Duodenal mucosa (tissue), 2 donors: ENCODE measurements at regions not wholly inside any gene's neighbourhood (a gene's known extent, or its start where the extent isn't known, plus 50 kb on each side); places are given as distances from the start of the nearest gene placed in this dataset.

Experiments
- H3K27ac ChIP-seq: one replicate; pipeline ENCODE4 v1.7.0; 2013; ENCODE audit warnings: low read depth, low read length
- H3K27me3 ChIP-seq, 2 donors: one replicate each; pipeline ENCODE4 v1.7.0; 2013; ENCODE audit warnings: low read length in 2 of 2, control low read depth in 1 of 2; ENCODE audit not compliant: insufficient read depth in 2 of 2, control insufficient read depth in 1 of 2
- H3K36me3 ChIP-seq, 2 donors: one replicate each; pipeline ENCODE4 v1.7.0; 2013; ENCODE audit warnings: low read length in 2 of 2, control low read depth in 1 of 2; ENCODE audit not compliant: insufficient read depth in 2 of 2, control insufficient read depth in 1 of 2
- H3K4me1 ChIP-seq, 2 donors: one replicate each; pipeline ENCODE4 v1.7.0; 2013; ENCODE audit warnings: low read length in 2 of 2, control low read depth in 1 of 2; ENCODE audit not compliant: insufficient read depth in 2 of 2, control insufficient read depth in 1 of 2
- H3K4me3 ChIP-seq, 2 donors: one replicate each; pipeline ENCODE4 v1.7.0; 2013; ENCODE audit warnings: low read length in 2 of 2, low read depth in 1 of 2
- H3K9ac ChIP-seq, 2 donors: one replicate each; pipeline ENCODE4 v1.7.0; 2013; ENCODE audit warnings: low read length in 2 of 2, low read depth in 1 of 2
- H3K9me3 ChIP-seq, 2 donors: one replicate each; pipeline ENCODE4 v1.7.0; 2013; ENCODE audit warnings: low read length in 2 of 2, control low read depth in 1 of 2; ENCODE audit not compliant: control insufficient read depth in 1 of 2

DNA sequence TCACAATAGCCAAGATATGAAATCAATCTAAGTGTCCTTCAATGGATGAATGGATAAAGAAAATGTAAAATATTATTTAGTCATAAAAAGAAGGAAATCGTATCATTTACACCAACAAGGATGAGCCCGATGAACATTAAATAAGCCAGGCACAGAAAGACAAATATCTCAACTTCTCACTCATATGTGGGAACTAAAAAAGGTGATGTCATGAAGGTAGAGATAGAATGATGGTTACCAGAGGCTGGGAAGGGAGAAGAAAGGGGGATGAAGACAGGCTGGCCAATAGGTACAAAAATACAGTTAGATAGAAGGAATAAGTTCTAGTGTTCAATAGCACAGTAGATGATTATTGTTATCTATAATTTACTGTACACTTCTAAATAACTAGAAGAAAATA is 94.9 kb upstream of the RAP1B start:
- Histone ChIP-seq H3K4me1 (no peaks in the 10 kb centered on the region), H3K27me3 (no peaks in the 10 kb centered on the region), H3K36me3 (no peaks in the 10 kb centered on the region), H3K9ac (no peak overlapping the region), H3K4me3 (no peak overlapping the region), H3K9me3 (no peaks in the 10 kb centered on the region), H3K27ac (no peak overlapping the region)

GRCh38 chr12:68521321-68521839 is 89.3 kb upstream of the RAP1B start:
- no peaks in the 10 kb centered on the region for H3K9me3 ChIP-seq
- no peaks in the 10 kb centered on the region for H3K36me3 ChIP-seq
- H3K4me1 ChIP-seq = no peaks in the 10 kb centered on the region
- H3K27ac ChIP-seq = no peak overlapping the region
- H3K27me3 ChIP-seq = no peaks in the 10 kb centered on the region
- no peak overlapping the region for H3K4me3 ChIP-seq
- H3K9ac ChIP-seq = no peak overlapping the region

DNA sequence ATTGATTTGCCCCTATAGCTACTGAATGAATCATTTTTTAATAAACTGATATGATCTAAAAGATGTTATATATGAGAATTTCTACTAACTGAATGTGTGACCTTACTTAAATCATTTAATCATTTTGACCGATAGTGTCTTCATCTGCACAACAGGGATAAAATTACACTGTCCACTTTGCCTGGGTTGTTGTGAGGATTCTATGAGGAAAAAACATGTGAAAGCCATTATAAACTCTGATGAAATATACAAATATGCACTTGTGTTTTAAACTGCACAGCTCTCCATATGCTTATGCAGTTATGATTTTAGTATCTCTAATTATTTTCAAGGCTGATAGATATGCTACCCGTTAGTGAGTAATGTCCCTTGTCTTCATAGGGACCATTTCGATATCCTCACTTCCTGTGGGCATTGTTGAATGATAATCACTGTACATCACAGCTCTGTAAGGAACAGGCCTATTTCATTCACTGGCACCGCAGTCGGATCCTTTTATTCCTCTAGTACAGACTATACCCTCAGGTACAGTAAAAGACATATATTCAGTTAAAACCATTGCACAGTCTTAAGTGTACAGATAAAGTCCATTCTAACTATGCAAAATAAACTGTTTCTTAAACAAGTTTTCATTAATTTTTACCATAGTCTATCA is 88.7 kb upstream of the RAP1B start:
- H3K27ac ChIP-seq = no peak overlapping the region

DNA sequence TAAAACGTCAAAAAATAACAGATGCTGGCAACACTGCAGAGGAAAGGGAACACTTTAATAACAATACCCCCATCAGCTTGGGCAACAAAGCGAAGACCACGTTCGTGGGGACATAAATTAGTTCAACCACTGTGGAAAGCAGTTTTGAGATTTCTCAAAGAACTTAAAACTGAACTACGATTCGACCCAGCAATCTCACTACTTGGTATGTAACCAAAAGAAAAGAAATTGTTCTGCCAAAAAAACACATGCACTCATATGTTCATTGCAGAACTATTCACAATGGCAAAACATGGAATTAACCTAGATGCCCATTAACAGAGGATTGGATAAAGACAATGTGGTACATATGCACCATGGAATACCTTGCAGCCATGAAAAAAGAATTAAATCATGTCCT is 81.2 kb upstream of the RAP1B start:
- Histone ChIP-seq H3K27ac (no peak overlapping the region), H3K9me3 (no peaks in the 10 kb centered on the region), H3K27me3 (no peaks in the 10 kb centered on the region), H3K36me3 (no peaks in the 10 kb centered on the region), H3K4me1 (no peaks in the 10 kb centered on the region), H3K4me3 (no peak overlapping the region), H3K9ac (no peak overlapping the region)

More for the DNA sequence above, 88.7 kb upstream of the RAP1B start:
- Histone ChIP-seq H3K9ac (no peak overlapping the region), H3K4me1 (no peaks in the 10 kb centered on the region), H3K9me3 (no peaks in the 10 kb centered on the region), H3K27me3 (no peaks in the 10 kb centered on the region), H3K36me3 (no peaks in the 10 kb centered on the region), H3K4me3 (no peak overlapping the region)

- no peak overlapping the region for H3K4me3 ChIP-seq
- H3K9ac ChIP-seq = no peak overlapping the region
- no peak overlapping the region for H3K27ac ChIP-seq
- H3K4me1 ChIP-seq = no peaks in the 10 kb centered on the region
- H3K9me3 ChIP-seq = no peaks in the 10 kb centered on the region
- no peaks in the 10 kb centered on the region for H3K27me3 ChIP-seq
- no peaks in the 10 kb centered on the region for H3K36me3 ChIP-seq
Observed at GRCh38 chr12:68529869-68530268, 80.8 kb upstream of the RAP1B start.

DNA sequence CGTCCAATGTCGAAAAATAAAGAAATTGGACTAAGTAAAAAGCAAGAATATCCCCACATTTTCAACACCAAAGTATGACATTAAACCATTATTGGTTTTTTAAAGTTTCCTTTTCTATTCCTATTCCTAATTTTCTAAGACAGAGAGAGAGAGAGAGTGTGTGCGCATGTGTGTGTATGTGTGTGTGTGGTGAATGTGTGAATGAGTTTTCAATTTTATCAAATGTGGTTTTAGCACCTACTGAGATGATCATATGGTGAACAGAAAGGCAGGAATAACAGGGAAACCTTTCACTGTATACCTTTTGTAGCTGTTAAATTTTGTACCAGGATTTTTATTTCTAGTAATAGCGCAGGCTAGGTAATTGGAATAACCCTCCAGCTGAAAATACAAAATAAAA is 80.4 kb upstream of the RAP1B start:
- H3K4me1 ChIP-seq = no peaks in the 10 kb centered on the region
- H3K36me3 ChIP-seq = no peaks in the 10 kb centered on the region
- no peaks in the 10 kb centered on the region for H3K9me3 ChIP-seq
- H3K27ac ChIP-seq = no peak overlapping the region
- H3K27me3 ChIP-seq = no peaks in the 10 kb centered on the region
- H3K4me3 ChIP-seq = no peak overlapping the region
- no peak overlapping the region for H3K9ac ChIP-seq

DNA sequence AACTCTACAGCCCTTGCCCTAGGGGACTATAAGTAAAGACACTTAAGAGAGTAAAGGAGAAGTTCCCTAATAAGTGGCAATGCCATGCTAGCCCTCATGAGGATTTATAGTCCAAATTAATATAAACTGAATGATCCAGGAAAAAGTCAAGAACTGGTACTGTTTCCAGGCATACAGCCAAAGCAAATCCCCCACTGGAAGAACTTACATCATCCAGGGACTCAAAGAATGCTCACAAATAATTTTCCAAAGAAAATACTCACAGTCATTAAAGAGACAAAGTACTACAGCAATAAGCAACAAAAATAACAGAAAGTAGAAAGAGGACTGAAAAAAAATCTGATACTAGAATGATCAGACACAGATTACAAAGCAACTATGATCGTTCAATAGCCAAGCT is 79.7 kb upstream of the RAP1B start:
- H3K27ac ChIP-seq = no peak overlapping the region
- H3K27me3 ChIP-seq = no peaks in the 10 kb centered on the region
- no peaks in the 10 kb centered on the region for H3K4me1 ChIP-seq
- H3K36me3 ChIP-seq = no peaks in the 10 kb centered on the region
- H3K9me3 ChIP-seq = no peaks in the 10 kb centered on the region
- H3K4me3 ChIP-seq = no peak overlapping the region
- H3K9ac ChIP-seq = no peak overlapping the region

- H3K27ac ChIP-seq = no peak overlapping the region
- no peaks in the 10 kb centered on the region for H3K4me1 ChIP-seq
- no peaks in the 10 kb centered on the region for H3K36me3 ChIP-seq
- H3K27me3 ChIP-seq = no peaks in the 10 kb centered on the region
- H3K9me3 ChIP-seq = no peaks in the 10 kb centered on the region
- H3K9ac ChIP-seq = no peak overlapping the region
- no peak overlapping the region for H3K4me3 ChIP-seq
Observed at GRCh38 chr12:68532204-68532886, 78.4 kb upstream of the RAP1B start.

GRCh38 chr12:68532887-68533248 is 77.8 kb upstream of the RAP1B start:
- H3K9ac ChIP-seq = no peak overlapping the region
- H3K4me1 ChIP-seq = no peaks in the 10 kb centered on the region
- H3K27ac ChIP-seq = no peak overlapping the region
- no peaks in the 10 kb centered on the region for H3K27me3 ChIP-seq
- H3K9me3 ChIP-seq = no peaks in the 10 kb centered on the region
- no peaks in the 10 kb centered on the region for H3K36me3 ChIP-seq
- H3K4me3 ChIP-seq = no peak overlapping the region

- peaks cover under 1 to 3% of the 10 kb centered on the region in 2 donors for H3K4me1 ChIP-seq
- no peaks in the 10 kb centered on the region for H3K9me3 ChIP-seq
- no peaks in the 10 kb centered on the region for H3K27me3 ChIP-seq
- no peak overlapping the region for H3K27ac ChIP-seq
- no peaks in the 10 kb centered on the region for H3K36me3 ChIP-seq
- H3K9ac ChIP-seq = no peak overlapping the region
- H3K4me3 ChIP-seq = no peak overlapping the region
Observed at GRCh38 chr12:68534108-68534507, 76.6 kb upstream of the RAP1B start.
